ENCODE measurements at regions not wholly inside any gene's neighbourhood (a gene's known extent, or its start where the extent isn't known, plus 50 kb on each side); places are given as distances from the start of the nearest gene placed in this dataset.

- no peak for TF ChIP-seq CTCF (conservative IDR thresholded peaks at IDR 0.05 in 1 of 2, IDR thresholded peaks at IDR 0.05 in 1 of 2; ENCODE audit: low read depth in 1 of 2, low read length in 2 of 2)
- no peak for TF ChIP-seq EZH2 (IDR thresholded peaks at IDR 0.05; ENCODE audit: low read length, missing control alignments)
These were observed 790.5 kb upstream of the LRRC4C start for GRCh38 chr11:42249956-42250355.
